SJSA1 (cell line): ENCODE measurements at regions not wholly inside any gene's neighbourhood (a gene's known extent, or its start where the extent isn't known, plus 50 kb on each side); places are given as distances from the start of the nearest gene placed in this dataset.

Experiments used
- DNase-seq, 2 experiments: peaks; one replicate each; pipeline ENCODE4 v3.0.0-alpha.2; 2015 to 2020; ENCODE audit warnings: low spot score in 2 of 2, low read depth in 1 of 2
- H3K27ac ChIP-seq: fragments of 250-450 bp; sonication (Bioruptor Pico); 2 replicates; pipeline ENCODE4 v1.5.1; 2020; ENCODE audit warnings: mild to moderate bottlenecking, moderate library complexity
- H3K27me3 ChIP-seq: fragments of 250-450 bp; sonication (Bioruptor Pico); replicated peaks from 2 replicates; pipeline ENCODE4 v1.5.1; 2020; ENCODE audit warnings: mild to moderate bottlenecking, moderate library complexity
- H3K36me3 ChIP-seq: fragments of 250-450 bp; sonication (Bioruptor Pico); 2 replicates; pipeline ENCODE4 v1.5.1; 2020; ENCODE audit warnings: mild to moderate bottlenecking
- H3K4me1 ChIP-seq: fragments of 250-450 bp; sonication (Bioruptor Pico); replicated peaks from 2 replicates; pipeline ENCODE4 v1.6.1; 2021; ENCODE audit warnings: mild to moderate bottlenecking
- H3K4me3 ChIP-seq: fragments of 250-450 bp; sonication (Bioruptor Pico); 2 replicates; pipeline ENCODE4 v1.5.1; 2020; ENCODE audit warnings: mild to moderate bottlenecking
- H3K9me3 ChIP-seq: fragments of 250-450 bp; sonication (Bioruptor Pico); replicated peaks from 2 replicates; pipeline ENCODE4 v1.5.1; 2020; ENCODE audit warnings: mild to moderate bottlenecking

DNA sequence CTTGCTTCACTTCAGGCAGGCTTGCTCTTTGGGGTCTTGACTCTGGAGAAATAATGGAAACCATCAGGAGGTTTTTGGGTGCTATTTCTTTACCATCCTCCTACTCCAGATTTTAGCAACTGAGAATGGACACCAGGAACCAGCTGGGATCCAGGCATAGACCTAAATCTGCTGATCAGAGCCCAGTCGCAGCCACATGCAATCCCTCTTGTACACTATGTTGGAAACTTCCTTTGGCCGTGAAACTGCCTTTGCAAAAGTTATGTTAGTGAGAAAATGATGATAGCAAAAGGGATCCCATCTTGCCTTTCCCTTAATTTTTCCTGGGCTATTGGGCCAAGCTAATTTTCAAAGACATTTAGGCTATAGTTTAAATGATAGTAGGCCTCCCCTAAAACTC, 158.8 kb upstream of the ARL4C start:
- H3K27me3 ChIP-seq: no peaks in the 10 kb centered on the region
- no peaks in the 10 kb centered on the region for H3K36me3 ChIP-seq
- H3K9me3 ChIP-seq: no peaks in the 10 kb centered on the region
- DNase-seq: no peak
- no peak overlapping the region for H3K27ac ChIP-seq
- H3K4me1 ChIP-seq: no peaks in the 10 kb centered on the region
- H3K4me3 ChIP-seq: no peak overlapping the region

- Histone ChIP-seq H3K36me3 (no peaks in the 10 kb centered on the region), H3K27ac (no peak overlapping the region), H3K9me3 (no peaks in the 10 kb centered on the region), H3K4me1 (no peaks in the 10 kb centered on the region), H3K27me3 (no peaks in the 10 kb centered on the region), H3K4me3 (no peak overlapping the region)
- no peak for DNase-seq
These were observed 154.0 kb upstream of the ARL4C start for GRCh38 chr2:234650911-234651310.

DNA sequence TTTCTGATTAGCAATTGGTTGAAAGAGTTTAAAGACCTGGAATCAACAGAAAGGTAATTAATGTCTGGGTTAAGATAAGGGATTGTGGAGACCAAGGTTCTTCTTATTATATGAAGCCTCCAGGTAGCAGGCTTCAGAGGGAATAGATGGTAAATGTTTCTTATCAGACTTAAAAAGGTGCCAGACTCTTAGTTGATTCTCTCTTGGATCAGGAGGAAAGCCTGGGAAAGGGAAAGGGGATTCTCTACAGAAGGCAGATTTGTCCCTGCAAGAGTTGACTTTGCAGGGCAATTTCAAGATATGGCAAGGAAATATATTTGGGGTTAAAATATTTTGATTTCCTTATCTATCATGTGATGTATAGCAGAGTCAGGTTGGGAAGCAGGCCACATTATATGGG, 153.1 kb upstream of the ARL4C start:
- Histone ChIP-seq H3K27ac (no peak overlapping the region), H3K36me3 (no peaks in the 10 kb centered on the region), H3K27me3 (no peaks in the 10 kb centered on the region), H3K9me3 (no peaks in the 10 kb centered on the region), H3K4me1 (no peaks in the 10 kb centered on the region), H3K4me3 (no peak overlapping the region)
- DNase-seq: no peak

- H3K27ac ChIP-seq: no peak overlapping the region
- no peaks in the 10 kb centered on the region for H3K27me3 ChIP-seq
- no peak for DNase-seq
- peaks cover 6% of the 10 kb centered on the region for H3K9me3 ChIP-seq
- no peaks in the 10 kb centered on the region for H3K4me1 ChIP-seq
- H3K36me3 ChIP-seq: no peaks in the 10 kb centered on the region
- H3K4me3 ChIP-seq: no peak overlapping the region
These were observed 146.5 kb upstream of the ARL4C start for GRCh38 chr2:234643407-234643806.

- H3K36me3 ChIP-seq: no peaks in the 10 kb centered on the region
- no peak overlapping the region for H3K27ac ChIP-seq
- no peaks in the 10 kb centered on the region for H3K4me1 ChIP-seq
- H3K4me3 ChIP-seq: no peak overlapping the region
- H3K27me3 ChIP-seq: no peaks in the 10 kb centered on the region
- peaks cover 6% of the 10 kb centered on the region for H3K9me3 ChIP-seq
- peak in 1 of 2 experiments; percentile 3 for DNase-seq
These were observed 144.2 kb upstream of the ARL4C start for GRCh38 chr2:234641086-234641485.

DNA sequence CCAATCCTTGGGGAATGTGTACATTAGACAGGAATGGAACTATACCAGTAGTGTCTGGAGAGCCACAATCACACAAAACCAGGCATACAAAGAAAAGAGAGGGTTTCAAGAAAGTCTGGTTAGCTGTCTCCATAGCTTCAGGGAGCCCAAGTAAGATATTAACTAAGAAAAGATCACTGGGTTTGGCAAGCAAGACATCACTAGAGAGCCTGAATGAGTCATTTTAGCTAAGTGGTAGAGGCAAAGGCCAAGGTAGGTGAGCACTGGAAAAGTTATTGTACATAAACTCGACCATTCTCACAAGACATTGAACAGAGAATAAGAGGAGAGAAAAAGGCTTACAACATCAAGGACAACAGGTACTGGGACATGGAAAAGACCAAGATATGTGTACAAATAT, 143.8 kb upstream of the ARL4C start:
- DNase-seq: no peak

DNA sequence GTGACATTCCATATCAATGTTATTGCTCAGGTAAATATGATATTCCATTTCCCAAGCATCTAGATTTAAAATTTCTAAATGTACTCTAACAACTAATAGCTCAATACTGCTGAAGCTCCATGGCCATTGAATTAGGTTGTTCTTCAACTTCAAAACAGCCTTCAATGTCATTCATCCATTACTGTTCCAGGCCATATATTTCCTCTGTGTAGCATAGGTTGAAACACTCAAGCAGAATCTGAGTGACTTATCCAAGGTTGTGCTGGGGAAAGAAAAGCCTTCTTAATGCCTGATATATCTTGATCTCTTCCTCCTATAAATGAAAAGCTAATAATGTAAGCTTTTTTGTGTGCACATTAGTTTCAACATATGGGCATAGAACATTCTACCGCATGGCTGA, 142.1 kb upstream of the ARL4C start:
- Histone ChIP-seq H3K36me3 (no peaks in the 10 kb centered on the region), H3K4me1 (peaks cover under 1% of the 10 kb centered on the region), H3K27me3 (no peaks in the 10 kb centered on the region), H3K9me3 (peaks cover 6% of the 10 kb centered on the region), H3K4me3 (no peak overlapping the region), H3K27ac (no peak overlapping the region)
- DNase-seq: no peak

More for the DNA sequence above, 143.8 kb upstream of the ARL4C start:
- no peaks in the 10 kb centered on the region for H3K4me1 ChIP-seq
- no peak overlapping the region for H3K27ac ChIP-seq
- H3K27me3 ChIP-seq: no peaks in the 10 kb centered on the region
- H3K9me3 ChIP-seq: peaks cover 6% of the 10 kb centered on the region
- no peak overlapping the region for H3K4me3 ChIP-seq
- no peaks in the 10 kb centered on the region for H3K36me3 ChIP-seq

- Histone ChIP-seq H3K27me3 (no peaks in the 10 kb centered on the region), H3K27ac (no peak overlapping the region), H3K4me3 (no peak overlapping the region), H3K36me3 (no peaks in the 10 kb centered on the region), H3K4me1 (peaks cover 35% of the 10 kb centered on the region), H3K9me3 (no peaks in the 10 kb centered on the region)
- DNase-seq: no peak
These were observed 138.4 kb upstream of the ARL4C start for GRCh38 chr2:234635284-234635683.

DNA sequence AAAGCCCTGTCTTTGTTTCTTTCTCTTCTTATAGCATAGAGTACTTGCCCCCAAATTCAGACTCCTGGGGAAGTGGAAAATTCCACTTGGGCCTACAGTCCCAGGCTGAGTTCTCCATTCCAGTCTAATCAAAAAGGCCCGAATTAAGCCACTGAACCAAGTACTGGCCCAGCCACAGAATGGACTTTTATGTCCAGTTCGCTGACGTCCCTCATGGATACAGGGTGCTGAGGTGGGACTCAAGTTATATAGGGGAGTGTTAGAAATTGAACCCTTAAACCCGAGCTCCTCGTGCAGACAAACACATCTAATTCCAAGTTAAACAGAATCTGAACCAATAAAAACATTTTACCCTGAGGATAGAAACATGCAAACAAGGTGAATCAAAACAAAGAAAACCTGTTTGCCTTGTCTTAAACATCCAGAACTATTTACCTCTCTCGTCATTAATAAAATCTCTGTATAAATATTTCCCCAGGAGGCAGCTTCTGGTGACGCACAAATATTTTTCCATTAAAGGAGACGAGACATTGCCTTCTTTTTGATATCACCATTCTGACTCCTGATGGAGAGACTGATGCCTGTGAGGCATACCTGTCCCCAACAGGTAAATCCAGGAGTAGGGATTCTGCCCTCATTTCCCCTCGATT, 136.8 kb upstream of the ARL4C start:
- no peaks in the 10 kb centered on the region for H3K36me3 ChIP-seq
- no peak overlapping the region for H3K4me3 ChIP-seq
- peak overlapping the region; percentile 46 for H3K27ac ChIP-seq
- no peaks in the 10 kb centered on the region for H3K27me3 ChIP-seq
- peaks cover 47% of the 10 kb centered on the region for H3K4me1 ChIP-seq
- DNase-seq: peak in 1 of 2 experiments; percentile 15
- H3K9me3 ChIP-seq: no peaks in the 10 kb centered on the region

- no peaks in the 10 kb centered on the region for H3K36me3 ChIP-seq
- no peaks in the 10 kb centered on the region for H3K27me3 ChIP-seq
- H3K9me3 ChIP-seq: no peaks in the 10 kb centered on the region
- peaks cover 47% of the 10 kb centered on the region for H3K4me1 ChIP-seq
- H3K27ac ChIP-seq: peak overlapping the region; percentile 50
- peak; percentile 85 to 95 for DNase-seq
- H3K4me3 ChIP-seq: no peak overlapping the region
These were observed 135.9 kb upstream of the ARL4C start for GRCh38 chr2:234632527-234633391.

GRCh38 chr2:234631646-234632514, 135.0 kb upstream of the ARL4C start:
- Histone ChIP-seq H3K4me3 (no peak overlapping the region), H3K27me3 (no peaks in the 10 kb centered on the region), H3K36me3 (no peaks in the 10 kb centered on the region), H3K9me3 (no peaks in the 10 kb centered on the region), H3K27ac (peak overlapping the region; percentile 50), H3K4me1 (peaks cover 47% of the 10 kb centered on the region)
- peak; percentile 23 to 26 for DNase-seq

- Histone ChIP-seq H3K36me3 (no peaks in the 10 kb centered on the region), H3K4me3 (no peak overlapping the region), H3K27ac (no peak overlapping the region), H3K27me3 (no peaks in the 10 kb centered on the region), H3K9me3 (no peaks in the 10 kb centered on the region), H3K4me1 (peaks cover 47% of the 10 kb centered on the region)
- peak; percentile 39 to 41 for DNase-seq
These were observed 133.9 kb upstream of the ARL4C start for GRCh38 chr2:234630801-234631261.

GRCh38 chr2:234629596-234629995, 132.7 kb upstream of the ARL4C start:
- H3K27me3 ChIP-seq: no peaks in the 10 kb centered on the region
- no peak for DNase-seq
- peaks cover 47% of the 10 kb centered on the region for H3K4me1 ChIP-seq
- H3K36me3 ChIP-seq: no peaks in the 10 kb centered on the region
- H3K4me3 ChIP-seq: no peak overlapping the region
- H3K9me3 ChIP-seq: no peaks in the 10 kb centered on the region
- no peak overlapping the region for H3K27ac ChIP-seq
